ENCODE measurements at regions not wholly inside any gene's neighbourhood (a gene's known extent, or its start where the extent isn't known, plus 50 kb on each side); places are given as distances from the start of the nearest gene placed in this dataset.

DNA sequence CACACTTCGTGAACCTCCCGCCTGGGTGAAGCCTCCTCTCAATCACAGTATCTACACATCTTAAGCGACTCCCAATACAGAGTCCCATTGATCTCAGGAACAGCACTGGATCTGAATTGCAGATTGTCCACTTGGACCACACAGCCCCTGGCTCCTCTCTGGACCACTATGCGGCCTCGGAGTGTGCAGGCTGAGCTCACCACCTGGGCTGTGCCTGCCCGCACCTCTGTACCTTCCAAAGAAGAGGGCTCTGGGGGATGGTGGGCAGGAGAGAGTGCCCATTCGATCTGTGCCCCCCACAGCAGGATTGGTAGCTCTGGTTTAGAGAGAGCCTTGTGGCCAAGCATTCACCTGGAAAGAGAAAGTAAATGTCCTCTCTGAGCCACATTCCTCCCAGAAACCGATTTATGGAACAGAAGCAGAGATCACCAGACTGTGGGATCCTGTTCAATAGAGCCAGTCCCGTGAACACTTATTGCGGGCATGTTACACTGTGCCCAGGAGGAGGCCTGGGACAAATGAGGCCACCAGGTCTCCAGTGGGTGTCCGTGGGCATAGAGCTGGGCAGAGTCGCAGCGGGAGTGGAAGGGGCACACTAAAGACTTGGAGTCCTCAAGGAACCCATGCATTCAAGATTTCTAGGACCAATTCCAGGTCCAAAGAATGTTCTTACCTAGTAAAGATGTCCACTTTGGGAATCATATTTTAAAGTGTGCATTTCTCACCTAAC lies 141.6 kb upstream of the SOX1 start:
- no peak for FAIRE-seq
- DNase-seq (ENCODE audit: insufficient read length, low spot score): no peak
- TF ChIP-seq POLR2A (IDR thresholded peaks at IDR 0.05; ENCODE audit: low read depth, low read length): no peak

DNA sequence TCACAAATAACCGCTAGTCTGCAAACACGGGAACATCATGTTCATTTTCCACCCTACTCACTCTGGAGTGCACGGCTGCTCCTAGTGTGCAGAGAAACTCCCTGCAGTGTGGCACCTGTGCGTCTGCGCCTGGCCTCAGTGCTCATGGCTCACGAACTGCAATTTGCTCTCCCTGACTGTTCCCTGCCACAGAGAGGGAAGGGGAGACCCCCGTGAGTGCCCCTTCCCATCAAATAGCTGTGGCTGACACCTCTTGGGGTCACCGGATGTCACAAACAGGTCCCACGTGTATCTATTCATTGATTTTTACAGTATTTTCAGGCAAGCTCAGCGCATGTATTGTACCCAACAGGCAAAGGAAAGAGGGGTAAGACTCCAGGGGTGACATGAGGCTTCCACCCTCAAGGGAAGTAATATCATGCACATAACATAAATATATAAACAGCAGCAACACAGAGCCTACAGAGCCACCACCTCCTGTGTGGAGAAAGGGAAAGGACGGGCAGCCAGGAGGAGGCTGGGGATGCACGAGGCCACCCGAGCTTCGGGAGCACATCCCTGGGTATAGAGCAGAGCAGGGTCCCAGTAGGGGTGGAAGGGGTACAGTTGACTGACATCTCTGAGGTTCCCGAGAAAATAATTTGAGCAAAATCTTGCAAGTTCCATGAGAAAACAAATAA lies 140.3 kb upstream of the SOX1 start:
- no peak for TF ChIP-seq POLR2A (IDR thresholded peaks at IDR 0.05; ENCODE audit: low read depth, low read length)
- DNase-seq (ENCODE audit: insufficient read length, low spot score): no peak
- FAIRE-seq: no peak

DNA sequence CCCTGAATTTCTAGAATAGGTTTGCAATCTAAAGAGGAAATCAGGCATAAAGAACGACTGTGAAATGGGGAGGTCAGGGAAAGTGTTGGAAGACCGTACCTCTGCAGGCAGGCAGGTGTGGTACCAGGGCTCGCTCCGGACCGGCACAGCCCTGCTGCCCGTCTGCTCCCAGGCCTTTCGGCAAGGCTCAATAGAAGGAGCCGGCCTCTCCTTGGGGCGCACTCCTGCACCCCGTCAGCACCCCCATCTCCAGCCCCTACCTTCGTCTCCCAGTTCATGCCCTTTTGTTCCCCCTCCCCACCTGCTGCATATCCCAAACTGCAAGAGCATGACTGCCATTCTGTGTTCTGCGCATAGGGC lies 139.8 kb upstream of the SOX1 start:
- no peak for TF ChIP-seq POLR2A (IDR thresholded peaks at IDR 0.05; ENCODE audit: low read depth, low read length)
- no peak for FAIRE-seq

DNA sequence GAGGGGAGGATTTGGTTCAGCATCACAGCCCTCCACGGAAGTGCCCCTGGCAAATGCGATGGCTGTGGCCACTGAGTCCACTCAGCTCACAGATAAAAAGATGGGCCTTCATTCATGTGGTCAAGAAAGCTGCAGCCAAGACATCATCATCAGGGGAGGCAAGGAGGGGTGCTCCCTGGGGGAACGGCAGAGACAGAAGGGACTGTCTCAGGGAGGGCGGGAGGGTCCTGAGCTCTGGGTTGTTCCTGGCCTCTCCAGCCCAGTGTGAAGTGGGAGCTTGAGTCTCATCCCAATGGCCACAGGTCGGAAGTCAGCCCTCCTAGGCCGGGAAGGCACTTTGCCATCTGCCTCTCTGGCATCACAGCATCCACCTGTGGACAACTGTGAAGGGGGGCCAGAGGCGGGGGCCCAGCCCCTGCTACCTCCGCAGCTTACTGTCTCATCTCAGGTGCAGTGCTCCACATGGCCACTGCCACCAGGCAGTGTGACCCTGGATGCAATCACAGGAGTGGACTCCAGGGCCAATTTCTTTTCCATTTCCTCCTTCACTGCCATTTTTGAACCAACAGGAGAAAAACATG lies 137.8 kb upstream of the SOX1 start:
- TF ChIP-seq POLR2A (IDR thresholded peaks at IDR 0.05; ENCODE audit: low read depth, low read length): no peak
- FAIRE-seq (no peak), DNase-seq (ENCODE audit: insufficient read length, low spot score) (no peak)

More for the DNA sequence above, 139.8 kb upstream of the SOX1 start:
- DNase-seq (ENCODE audit: insufficient read length, low spot score): no peak

DNA sequence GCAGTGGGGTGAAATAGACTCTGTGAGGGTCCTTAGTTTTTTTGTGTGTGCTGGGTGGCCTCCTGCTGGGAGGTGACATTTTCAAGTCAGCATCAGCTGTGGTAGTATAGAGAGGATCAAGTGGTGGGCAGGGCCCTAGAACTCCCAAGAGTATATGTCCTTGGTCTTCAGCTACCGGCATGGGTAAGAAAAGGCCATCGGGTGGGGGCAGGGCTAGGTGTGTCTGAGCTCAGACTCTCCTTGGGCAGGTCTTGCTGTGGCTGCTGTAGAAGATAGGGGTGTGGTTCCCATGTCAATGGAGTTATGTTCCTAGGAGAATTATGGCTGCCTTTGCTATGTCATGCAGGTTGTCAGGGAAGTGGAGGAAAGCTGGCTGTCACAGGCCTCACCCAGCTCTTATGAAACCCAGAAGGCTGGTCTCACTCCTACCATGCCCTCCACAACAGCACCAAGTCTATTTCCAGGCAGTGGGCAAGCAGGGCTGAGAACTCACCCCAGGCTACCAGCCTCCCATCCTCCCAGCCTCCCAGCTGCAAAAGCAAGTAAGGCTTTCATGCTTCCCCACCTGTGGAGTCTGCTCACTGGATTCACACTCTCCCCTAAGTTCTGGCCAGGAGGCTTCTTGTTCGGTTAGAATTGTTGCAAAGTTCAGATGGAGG lies 130.6 kb upstream of the SOX1 start:
- DNase-seq (ENCODE audit: insufficient read length, low spot score): no peak
- no peak for FAIRE-seq
- TF ChIP-seq POLR2A (IDR thresholded peaks at IDR 0.05; ENCODE audit: low read depth, low read length): no peak

DNA sequence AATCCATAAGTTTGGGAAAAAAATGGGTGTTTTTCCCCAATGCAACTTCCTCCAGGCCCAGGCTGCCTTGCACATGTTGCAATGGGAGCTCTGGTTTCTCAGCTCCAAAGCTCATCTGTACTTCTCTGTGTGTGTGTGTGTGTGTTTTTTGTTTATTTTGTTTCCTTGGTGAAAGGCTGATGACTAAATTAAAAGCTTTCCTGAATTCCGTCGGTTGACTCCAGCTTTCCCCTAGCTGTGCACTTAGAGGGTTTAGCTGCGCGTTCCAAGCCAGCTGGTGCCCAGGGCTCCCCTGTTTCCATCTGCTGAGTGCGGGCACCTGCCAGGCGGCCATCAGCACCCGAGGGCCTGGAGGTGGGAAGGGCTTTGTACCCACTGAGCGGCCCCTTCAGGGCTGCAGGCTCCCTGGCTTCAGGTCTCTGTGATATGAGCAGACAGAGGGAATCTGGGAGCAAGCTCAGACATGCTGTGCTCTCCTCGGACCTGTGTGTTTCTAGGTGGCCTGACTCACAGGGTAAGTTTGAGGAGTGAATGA lies 129.1 kb upstream of the SOX1 start:
- no peak for DNase-seq (ENCODE audit: insufficient read length, low spot score)
- no peak for FAIRE-seq
- no peak for TF ChIP-seq POLR2A (IDR thresholded peaks at IDR 0.05; ENCODE audit: low read depth, low read length)

DNA sequence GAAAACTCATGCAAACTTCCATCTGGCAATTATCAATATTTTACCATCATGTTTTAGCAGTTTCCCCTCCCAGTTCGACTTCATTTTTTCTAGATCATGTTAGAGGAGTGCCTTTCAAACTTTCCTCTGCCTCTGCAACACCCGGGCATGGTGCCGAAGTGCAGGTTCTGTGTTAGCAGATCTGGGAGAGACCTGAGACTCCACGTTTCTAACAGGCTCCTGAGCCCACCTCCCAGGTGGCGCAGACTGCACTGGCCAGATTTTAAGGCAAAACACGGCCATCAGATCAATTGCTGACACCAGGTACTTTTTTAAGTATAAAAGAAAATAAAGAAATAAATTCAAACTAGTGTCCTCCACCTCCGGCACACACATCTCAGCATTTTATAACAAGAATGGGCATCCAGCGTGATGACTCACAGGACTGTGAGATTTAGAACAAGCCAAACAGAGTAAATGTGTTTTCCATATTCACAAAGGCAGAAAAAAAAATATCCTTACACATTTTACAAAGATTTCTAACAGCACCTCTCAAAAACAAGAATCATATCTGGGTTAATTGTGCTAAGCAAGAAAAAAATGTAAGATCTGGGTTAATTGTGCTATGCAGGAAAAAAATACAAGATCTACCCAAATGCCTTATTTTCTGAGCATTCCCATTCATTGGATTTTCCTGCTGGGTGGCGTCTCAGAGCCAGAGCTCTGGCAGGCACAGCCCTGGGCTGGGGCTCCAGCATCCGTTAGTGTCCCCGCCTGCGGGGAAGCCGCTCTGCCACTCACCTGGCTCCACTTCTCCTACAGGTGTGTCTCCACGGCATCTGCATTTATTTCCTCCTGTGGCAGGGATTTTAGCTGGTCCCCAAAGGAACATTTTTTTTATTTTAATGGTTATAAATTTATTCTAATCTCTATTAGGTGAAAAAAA lies 127.9 kb upstream of the SOX1 start:
- FAIRE-seq (no peak), DNase-seq (ENCODE audit: insufficient read length, low spot score) (no peak)
- no peak for TF ChIP-seq POLR2A (IDR thresholded peaks at IDR 0.05; ENCODE audit: low read depth, low read length)

DNA sequence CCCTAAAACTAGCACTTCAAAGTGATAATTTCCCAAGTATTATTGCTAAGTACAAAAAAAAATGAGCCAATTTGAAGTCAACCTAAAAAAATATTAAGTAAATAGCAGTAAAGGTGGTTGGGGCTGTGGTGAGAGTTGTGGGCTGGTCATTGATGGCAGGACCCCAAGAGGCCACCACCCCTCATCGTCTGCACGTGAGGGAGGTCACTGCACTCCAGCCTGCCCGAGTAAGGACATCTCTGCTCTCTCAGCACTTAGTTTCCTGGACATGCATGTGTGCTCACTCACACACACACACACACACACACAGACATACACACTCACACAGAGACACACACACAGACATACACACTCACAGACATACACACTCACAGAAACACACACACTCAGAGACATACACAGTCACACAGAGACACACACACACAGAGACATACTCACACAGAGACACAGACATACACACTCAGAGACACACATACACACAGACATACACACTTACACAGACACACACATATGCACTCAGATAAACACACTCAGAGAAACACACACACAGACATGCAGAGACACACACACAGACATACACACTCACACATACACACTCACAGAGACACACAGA lies 127.2 kb upstream of the SOX1 start:
- TF ChIP-seq POLR2A (IDR thresholded peaks at IDR 0.05; ENCODE audit: low read depth, low read length): no peak
- no peak for FAIRE-seq

DNA sequence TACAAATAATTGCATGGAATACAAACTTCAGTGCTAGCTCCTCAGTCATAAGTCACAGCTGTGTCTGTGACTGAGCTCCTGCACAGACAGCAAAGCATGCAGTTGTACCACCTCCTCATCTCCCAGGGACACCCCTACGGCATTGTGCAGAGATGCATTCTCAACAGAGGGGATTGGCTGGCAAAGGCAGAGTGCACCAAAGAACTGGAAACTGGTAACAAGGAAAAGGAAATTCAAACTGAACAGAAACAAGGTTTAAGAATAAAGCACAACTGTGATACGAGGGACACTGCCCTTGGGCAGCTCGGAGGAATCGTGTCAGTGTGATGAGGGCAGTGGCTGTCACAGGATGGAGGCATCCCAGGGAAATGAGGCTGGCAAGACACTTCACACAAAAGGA lies 126.1 kb upstream of the SOX1 start:
- DNase-seq (ENCODE audit: insufficient read length, low spot score): no peak
- TF ChIP-seq POLR2A (IDR thresholded peaks at IDR 0.05; ENCODE audit: low read depth, low read length): no peak
- FAIRE-seq: no peak

More for the DNA sequence above, 127.2 kb upstream of the SOX1 start:
- no peak for DNase-seq (ENCODE audit: insufficient read length, low spot score)

DNA sequence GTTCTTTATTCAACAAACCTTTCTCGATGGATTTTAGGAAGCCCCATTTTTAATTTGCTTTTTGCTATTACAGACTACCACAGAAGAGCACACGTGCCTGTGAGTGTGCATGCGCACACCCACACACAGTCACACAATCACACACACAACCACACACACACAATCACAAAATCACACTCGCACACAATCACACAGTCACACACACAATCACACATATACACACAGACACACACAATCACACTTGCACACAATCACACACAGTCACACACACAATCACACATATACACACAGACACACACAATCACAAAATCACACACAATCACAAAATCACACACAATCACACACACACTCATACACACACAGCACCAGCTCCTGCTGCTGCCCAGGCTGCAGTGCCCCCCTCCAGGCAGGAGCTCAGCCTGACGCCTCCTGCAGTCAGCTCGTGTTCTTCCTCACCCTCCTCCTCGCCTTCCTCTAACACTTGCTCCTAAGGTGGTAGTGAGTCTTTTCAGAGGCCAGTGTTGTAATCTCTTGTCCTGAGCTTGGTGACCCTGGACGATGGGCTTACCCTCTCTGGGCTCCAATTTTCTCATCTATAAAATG lies 125.0 kb upstream of the SOX1 start:
- no peak for DNase-seq (ENCODE audit: insufficient read length, low spot score)
- TF ChIP-seq POLR2A (IDR thresholded peaks at IDR 0.05; ENCODE audit: low read depth, low read length): no peak
- peak; percentile 57 for FAIRE-seq

DNA sequence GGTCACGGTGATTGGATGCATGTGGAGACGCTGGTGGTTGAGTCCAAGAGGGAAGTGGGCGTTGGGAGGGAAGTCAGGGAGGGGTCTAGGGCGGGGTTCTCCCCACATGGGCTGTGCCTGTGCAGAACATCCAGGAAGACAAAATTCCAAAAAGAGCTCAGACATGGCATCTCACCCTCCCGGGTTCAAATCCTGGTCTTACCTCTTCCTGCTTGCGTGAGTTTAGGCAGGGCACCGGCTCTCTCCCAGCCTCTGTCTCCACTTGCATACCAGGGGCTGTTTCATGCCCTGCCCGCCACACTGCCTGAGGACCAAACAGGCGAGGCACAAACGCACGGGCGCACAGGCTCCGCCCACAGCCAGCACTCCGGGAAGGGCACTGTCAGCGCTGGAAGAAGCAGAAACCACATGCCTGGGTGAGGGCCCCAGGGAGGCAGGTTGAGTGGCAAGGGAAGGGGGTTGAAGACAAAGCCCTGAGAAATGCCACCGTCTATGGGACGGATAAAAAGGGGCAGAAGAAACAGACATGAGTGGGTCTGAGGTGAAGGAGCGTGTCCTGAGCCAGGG lies 123.6 kb upstream of the SOX1 start:
- FAIRE-seq (no peak), DNase-seq (ENCODE audit: insufficient read length, low spot score) (no peak)
- TF ChIP-seq POLR2A (IDR thresholded peaks at IDR 0.05; ENCODE audit: low read depth, low read length): no peak

DNA sequence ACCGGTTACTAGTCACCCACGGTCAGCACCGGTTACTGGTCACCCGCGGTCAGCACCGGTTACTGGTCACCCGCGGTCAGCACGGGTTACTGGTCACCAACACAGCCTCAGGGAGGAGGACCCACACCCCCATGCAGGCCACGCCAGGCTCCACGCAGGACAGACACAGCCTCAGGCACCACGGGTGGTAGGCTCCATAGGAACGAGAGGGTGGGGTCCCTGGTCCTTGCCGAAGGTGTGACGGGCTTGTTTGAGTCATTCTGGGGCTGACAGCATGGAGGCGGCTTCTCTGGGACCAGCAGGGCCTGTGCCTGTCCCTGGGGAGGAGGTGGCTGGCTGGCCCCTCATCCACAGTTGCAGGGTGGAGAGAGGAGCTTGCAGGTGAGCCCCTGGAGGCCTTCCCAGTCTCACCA lies 122.8 kb upstream of the SOX1 start:
- no peak for FAIRE-seq
- no peak for DNase-seq (ENCODE audit: insufficient read length, low spot score)
- no peak for TF ChIP-seq POLR2A (IDR thresholded peaks at IDR 0.05; ENCODE audit: low read depth, low read length)

All from H54 (cell line).